H1 (cell line): ENCODE measurements at regions not wholly inside any gene's neighbourhood (a gene's known extent, or its start where the extent isn't known, plus 50 kb on each side); places are given as distances from the start of the nearest gene placed in this dataset.

Experiments used
- CTCF ChIA-PET: fragments of 300-600 bp; sonication (Branson Sonifier 250); formaldehyde crosslinking; loops from one replicate; lab custom pipeline; 2021; ENCODE audit not compliant: partially characterized antibody; lab: Charles Lee
- POLR2A ChIA-PET: fragments of 300-600 bp; sonication (Branson Sonifier 250); formaldehyde crosslinking; loops from one replicate; lab custom pipeline; 2021; ENCODE audit warnings: inconsistent platforms; ENCODE audit not compliant: partially characterized antibody; lab: Charles Lee
- DNase-seq, 2 experiments: peaks; one replicate each; pipeline versions ENCODE4 v3.0.0 to v3.0.0-alpha.2; 2010 to 2022; ENCODE audit warnings: low spot score in 2 of 2, low read depth in 1 of 2, mixed read lengths in 1 of 2
- FAIRE-seq: peaks from 2 replicates; lab custom pipeline; 2011; peaks lifted over from hg19 to GRCh38; lab: Jason Lieb, UNC
- H2AFZ ChIP-seq: 2 replicates; pipeline ENCODE4 v1.8.1; 2012; ENCODE audit warnings: low read length, inconsistent platforms
- H2AK5ac ChIP-seq: 2 replicates; pipeline ENCODE4 v1.6.1; 2013; ENCODE audit warnings: low read depth, low read length
- H2BK120ac ChIP-seq: replicated peaks from 2 replicates; pipeline ENCODE3; 2013; ENCODE audit warnings: low read depth, low read length, inconsistent platforms
- H2BK12ac ChIP-seq: 2 replicates; pipeline ENCODE4 v1.6.1; 2013; ENCODE audit warnings: low read depth, low read length
- H2BK15ac ChIP-seq: 2 replicates; pipeline ENCODE4 v1.6.1; 2013; ENCODE audit warnings: low read length
- H2BK20ac ChIP-seq: 2 replicates; pipeline ENCODE4 v1.6.1; 2013; ENCODE audit warnings: low read length
- H2BK5ac ChIP-seq: 2 replicates; pipeline ENCODE4 v1.6.1; 2013; ENCODE audit warnings: low read depth, low read length
- H3K14ac ChIP-seq: 2 replicates; pipeline ENCODE4 v1.6.1; 2013; ENCODE audit warnings: inconsistent platforms; ENCODE audit not compliant: insufficient read length
- H3K18ac ChIP-seq: 2 replicates; pipeline ENCODE4 v1.6.1; 2013; ENCODE audit warnings: low read length; ENCODE audit errors: extremely low read depth
- H3K23ac ChIP-seq: 2 replicates; pipeline ENCODE4 v1.6.1; 2013; ENCODE audit warnings: inconsistent platforms; ENCODE audit not compliant: insufficient read length
- H3K23me2 ChIP-seq: 2 replicates; pipeline ENCODE4 v1.6.1; 2013; ENCODE audit warnings: low read depth, low read length
- H3K27ac ChIP-seq: 2 replicates; pipeline ENCODE4 v1.6.1; 2011; ENCODE audit warnings: low read depth, low read length, inconsistent platforms
- H3K27me3 ChIP-seq, 4 experiments: replicated peaks in 1 of 4; 1 replicate in 1 of 4; 2 replicates in 3 of 4; pipeline versions ENCODE4 v1.6.1 to v1.8.1; 2011 to 2013; ENCODE audit warnings: low read length in 3 of 4, mild to moderate bottlenecking in 3 of 4, inconsistent platforms in 2 of 4, mixed read lengths in 2 of 4, moderate library complexity in 1 of 4; ENCODE audit not compliant: control insufficient read depth in 3 of 4, insufficient read depth in 3 of 4; ENCODE audit errors: extremely low read depth in 1 of 4
- H3K36me3 ChIP-seq, 4 experiments: 2 replicates each; pipeline versions ENCODE4 v1.6.1 to v1.8.1; 2011 to 2013; ENCODE audit warnings: mild to moderate bottlenecking in 4 of 4, low read length in 3 of 4, moderate library complexity in 2 of 4, control low read depth in 1 of 4, inconsistent platforms in 1 of 4; ENCODE audit not compliant: insufficient read depth in 4 of 4, control insufficient read depth in 2 of 4
- H3K4ac ChIP-seq: replicated peaks from 2 replicates; pipeline ENCODE3; 2013; ENCODE audit warnings: low read length, low read depth, mixed read lengths, inconsistent platforms; ENCODE audit not compliant: insufficient read length
- H3K4me1 ChIP-seq, 4 experiments: replicated peaks in 1 of 4; 1 replicate in 1 of 4; 2 replicates in 3 of 4; pipeline versions ENCODE4 v1.6.1 to v1.8.1; 2011 to 2013; ENCODE audit warnings: low read length in 3 of 4, inconsistent platforms in 2 of 4, mixed read lengths in 1 of 4; ENCODE audit not compliant: insufficient read depth in 4 of 4, control insufficient read depth in 3 of 4
- H3K4me2 ChIP-seq, 2 experiments: 2 replicates each; pipeline versions ENCODE4 v1.6.1 to v1.8.1; 2011 to 2013; ENCODE audit warnings: low read depth in 2 of 2, low read length in 2 of 2, control low read depth in 1 of 2, inconsistent platforms in 1 of 2, mild to moderate bottlenecking in 1 of 2; ENCODE audit not compliant: insufficient read depth in 1 of 2
- H3K4me3 ChIP-seq, 4 experiments: fragments of 200-600, 300-600 bp in 1 of 4; sonication (generic), shearing (Covaris generic), sonication (Bioruptor Twin) in 1 of 4; 2 replicates each; pipeline versions ENCODE4 v1.5.1 to v1.8.1; 2011 to 2016; ENCODE audit warnings: low read length in 4 of 4, low read depth in 3 of 4, control low read depth in 2 of 4, inconsistent platforms in 2 of 4, mild to moderate bottlenecking in 2 of 4, mixed read lengths in 1 of 4, moderate library complexity in 1 of 4; ENCODE audit not compliant: insufficient read depth in 2 of 4; ENCODE audit errors: extremely low read depth in 1 of 4
- H3K56ac ChIP-seq: replicated peaks from 2 replicates; pipeline ENCODE3; 2013; ENCODE audit warnings: low read depth, mild to moderate bottlenecking, mixed read lengths, low read length, inconsistent platforms; ENCODE audit not compliant: insufficient read length
- H3K79me1 ChIP-seq: 2 replicates; pipeline ENCODE4 v1.6.1; 2013; ENCODE audit warnings: low read depth, low read length, control low read depth
- H3K79me2 ChIP-seq, 2 experiments: 2 replicates each; pipeline versions ENCODE4 v1.6.1 to v1.8.1; 2012 to 2013; ENCODE audit warnings: low read length in 2 of 2, mild to moderate bottlenecking in 2 of 2, inconsistent platforms in 1 of 2; ENCODE audit not compliant: insufficient read depth in 2 of 2, control insufficient read depth in 1 of 2
- H3K9ac ChIP-seq, 4 experiments: replicated peaks in 1 of 4; 1 replicate in 1 of 4; 2 replicates in 3 of 4; pipeline versions ENCODE4 v1.6.1 to v1.8.1; 2011 to 2013; ENCODE audit warnings: low read depth in 3 of 4, low read length in 3 of 4, control low read depth in 2 of 4, mild to moderate bottlenecking in 2 of 4, moderate library complexity in 2 of 4, inconsistent platforms in 1 of 4; ENCODE audit errors: extremely low read depth in 1 of 4
- H3K9me3 ChIP-seq, 2 experiments: 2 replicates each; pipeline versions ENCODE4 v1.6.1 to v1.8.1; 2012 to 2013; ENCODE audit warnings: mild to moderate bottlenecking in 2 of 2, moderate library complexity in 2 of 2, control low read depth in 1 of 2, inconsistent platforms in 1 of 2, low read depth in 1 of 2, low read length in 1 of 2, mixed read lengths in 1 of 2; ENCODE audit not compliant: insufficient read depth in 2 of 2
- H4K20me1 ChIP-seq, 2 experiments: replicated peaks in 1 of 2; 2 replicates each; pipeline versions ENCODE3 to v1.8.1; 2011 to 2013; ENCODE audit warnings: inconsistent platforms in 2 of 2, low read length in 2 of 2, mild to moderate bottlenecking in 1 of 2; ENCODE audit not compliant: insufficient read depth in 2 of 2, control insufficient read depth in 1 of 2
- H4K5ac ChIP-seq: 2 replicates; pipeline ENCODE4 v1.6.1; 2013; ENCODE audit warnings: low read length, low read depth, mixed read lengths, inconsistent platforms; ENCODE audit not compliant: insufficient read length
- H4K8ac ChIP-seq: 2 replicates; pipeline ENCODE4 v1.8.0; 2013; ENCODE audit warnings: mild to moderate bottlenecking, moderate library complexity, low read length, inconsistent platforms; ENCODE audit not compliant: insufficient read depth; ENCODE audit errors: extremely low read depth
- H4K91ac ChIP-seq: replicated peaks from 2 replicates; pipeline ENCODE3; 2013; ENCODE audit warnings: low read length, mixed read lengths, inconsistent platforms; ENCODE audit not compliant: insufficient read length
- CHD2 ChIP-seq: IDR thresholded peaks from 2 replicates; pipeline ENCODE4 v1.6.1; 2012; ENCODE audit warnings: low read length, improper control_type of control experiment
- GABPA ChIP-seq: IDR thresholded peaks from 2 replicates; pipeline ENCODE4 v1.6.1; 2011; ENCODE audit warnings: mild to moderate bottlenecking, low read length, moderate library complexity, borderline replicate concordance; ENCODE audit not compliant: insufficient read depth
- POLR2AphosphoS5 ChIP-seq: IDR thresholded peaks from 2 replicates; pipeline ENCODE4 v1.6.1; 2011; ENCODE audit warnings: low read depth, low read length
- POU5F1 ChIP-seq: IDR thresholded peaks from 2 replicates; pipeline ENCODE4 v1.6.1; 2011; ENCODE audit warnings: low read depth, mild to moderate bottlenecking, low read length, moderate library complexity
- RXRA ChIP-seq: IDR thresholded peaks from 2 replicates; pipeline ENCODE4 v1.6.1; 2011; ENCODE audit warnings: low read depth, mild to moderate bottlenecking, low read length, moderate library complexity; ENCODE audit not compliant: insufficient read depth
- WGBS, 2 experiments: shearing (Covaris generic) in 1 of 2; methylation state at CpG; one replicate each; pipeline versions ENCODE4 v1.1.6 to v1.1.7; 2013 to 2015; ENCODE audit warnings: low lambda C conversion rate in 2 of 2, mixed read lengths in 2 of 2, inconsistent platforms in 1 of 2, low coverage in 1 of 2, missing lambda C conversion rate in 1 of 2; ENCODE audit not compliant: insufficient replicate concordance in 2 of 2, insufficient coverage in 1 of 2, insufficient read length in 1 of 2; ENCODE audit errors: extremely low coverage in 1 of 2, missing lambda C conversion rate in 1 of 2; 5-methylcytosine and 5-hydroxymethylcytosine counted together

- no peak overlapping the region; the same call in 1 of the 2 replicates for H4K8ac ChIP-seq
- H3K9ac ChIP-seq: no peak overlapping the region
- H3K79me2 ChIP-seq: no peaks in the 10 kb centered on the region
- no peaks in the 10 kb centered on the region for H3K36me3 ChIP-seq
- no peak overlapping the region for H2AK5ac ChIP-seq
- no peak overlapping the region for H3K18ac ChIP-seq
- WGBS, 2 experiments: 93% methylated on average over 7 of the region's 7 CpGs; no CpG with 5 or more reads in 1 of the 2 experiments
- no peak overlapping the region for H3K23ac ChIP-seq
- no peaks in the 10 kb centered on the region for H3K79me1 ChIP-seq
- H3K14ac ChIP-seq: no peak overlapping the region
- H4K5ac ChIP-seq: no peak overlapping the region
- H3K9me3 ChIP-seq: no peaks in the 10 kb centered on the region
- H2BK5ac ChIP-seq: no peak overlapping the region
- H3K4me3 ChIP-seq: no peak overlapping the region
- H2BK120ac ChIP-seq: no peak overlapping the region
- POLR2A ChIA-PET: no interaction called here
- H3K4ac ChIP-seq: no peak overlapping the region
- no peak overlapping the region for H3K4me2 ChIP-seq
- H3K27ac ChIP-seq: no peak overlapping the region
- no peak overlapping the region for H2AFZ ChIP-seq
- H4K91ac ChIP-seq: no peak overlapping the region
- H2BK15ac ChIP-seq: no peak overlapping the region
- H3K27me3 ChIP-seq: peaks cover 0 to 3% (median 0%) of the 10 kb centered on the region in 4 experiments; a peak in 1 of 7 replicates
- no peaks in the 10 kb centered on the region for H3K23me2 ChIP-seq
- FAIRE-seq (no peak), DNase-seq (no peak)
- H3K4me1 ChIP-seq: no peaks in the 10 kb centered on the region
- H4K20me1 ChIP-seq: no peaks in the 10 kb centered on the region
- CTCF ChIA-PET: interaction anchor here (1.0 to 2.2 kb wide), 5 partner anchors 11 to 22 kb away, joined by 3 to 8 read pairs (median 4); no protein-coding TSS in a partner anchor
- H2BK12ac ChIP-seq: no peak overlapping the region
- no peak overlapping the region for H2BK20ac ChIP-seq
- no peak overlapping the region for H3K56ac ChIP-seq
- no peak for TF ChIP-seq GABPA
- no peak for TF ChIP-seq RXRA
- TF ChIP-seq POLR2AphosphoS5: no peak
- no peak for TF ChIP-seq POU5F1
- TF ChIP-seq CHD2: no peak
These were observed 134.9 kb downstream of the TFCP2L1 start for GRCh38 chr2:121150126-121150525.
